HG03460 (cell line): ENCODE measurements at regions not wholly inside any gene's neighbourhood (a gene's known extent, or its start where the extent isn't known, plus 50 kb on each side); places are given as distances from the start of the nearest gene placed in this dataset.
"Not testable (repeated sequence)": the region's sequence is repeated elsewhere in the genome, so short reads cannot be mapped to it uniquely, and the experiment has no call there.

ENCODE experiments used
- ATAC-seq: cut with Tn5 transposase; IDR thresholded peaks from one replicate; pipeline ENCODE4 v1.9.1; 2021; ENCODE audit not compliant: unreplicated experiment

DNA sequence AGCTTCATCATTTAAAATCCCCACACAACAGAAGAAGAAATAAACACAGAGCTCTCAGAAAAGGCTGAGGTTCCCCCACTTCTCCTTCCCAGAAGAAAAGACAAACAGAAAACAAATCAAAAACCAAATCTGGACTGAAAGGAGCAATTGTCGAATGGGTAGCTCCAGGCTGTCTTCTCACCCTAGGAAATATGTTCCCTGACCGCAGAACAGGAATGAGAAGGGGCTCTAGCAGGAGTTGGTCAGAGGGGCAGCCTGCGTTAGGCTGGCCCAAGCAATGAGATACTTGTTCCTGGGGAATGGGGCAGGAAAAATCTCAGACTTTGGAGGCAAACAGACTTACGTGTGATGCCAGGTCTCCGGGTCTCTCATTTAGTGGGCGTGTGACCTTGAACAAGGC is 562.6 kb upstream of the CADM1 start:
- no peak for ATAC-seq

DNA sequence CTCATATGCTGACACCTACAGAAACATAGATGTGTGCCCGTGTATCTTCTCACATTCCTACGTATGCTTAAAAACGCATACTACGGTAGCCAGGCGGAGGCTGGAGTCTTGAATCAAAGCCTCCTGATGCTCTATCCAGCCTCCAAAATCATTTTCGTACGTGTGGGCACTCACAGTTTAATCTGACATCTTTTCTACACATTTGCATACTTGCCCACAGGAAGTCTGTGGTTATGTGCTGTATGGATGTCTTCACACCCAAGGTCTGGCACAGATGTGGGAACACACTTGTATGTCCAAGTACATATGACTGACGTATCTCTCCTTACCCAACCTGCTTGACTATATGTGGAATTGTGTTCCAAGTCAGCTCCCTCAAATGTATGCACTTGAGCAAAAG is 561.8 kb upstream of the CADM1 start:
- ATAC-seq = no peak

DNA sequence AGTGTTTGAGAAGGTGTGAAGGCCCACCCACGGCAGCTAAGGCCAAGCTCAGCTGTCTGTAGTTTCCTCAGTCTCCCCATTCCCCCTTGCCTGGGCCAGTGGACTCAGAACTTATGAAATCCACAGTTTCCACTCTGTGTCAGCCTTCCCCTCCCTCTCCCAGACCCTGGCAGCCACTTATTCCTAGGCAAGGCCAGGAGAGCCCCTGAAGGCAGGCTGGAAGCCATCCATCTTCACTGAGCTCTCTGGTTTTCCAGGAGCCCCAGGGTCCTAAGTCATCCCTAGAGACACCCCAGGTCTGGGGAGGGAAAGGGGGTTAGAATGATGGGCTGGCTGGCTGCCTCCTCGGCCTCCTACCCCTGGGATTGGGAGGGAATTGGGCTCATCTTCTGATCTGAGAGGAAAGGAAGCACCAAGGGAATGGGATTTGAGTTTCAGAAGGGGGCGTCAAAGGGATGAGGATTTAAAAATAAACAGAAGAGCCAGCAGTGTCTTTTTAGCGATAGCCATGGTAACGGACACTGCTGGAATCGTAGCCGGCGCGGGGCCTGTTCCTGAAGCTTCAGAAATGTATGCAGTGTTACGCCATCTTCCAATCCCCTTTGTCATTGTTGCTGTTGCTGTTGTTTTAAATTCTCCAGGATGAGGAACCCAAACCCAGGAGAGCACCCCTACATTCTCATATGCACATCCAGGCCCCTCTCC is 561.1 kb upstream of the CADM1 start:
- no peak for ATAC-seq

DNA sequence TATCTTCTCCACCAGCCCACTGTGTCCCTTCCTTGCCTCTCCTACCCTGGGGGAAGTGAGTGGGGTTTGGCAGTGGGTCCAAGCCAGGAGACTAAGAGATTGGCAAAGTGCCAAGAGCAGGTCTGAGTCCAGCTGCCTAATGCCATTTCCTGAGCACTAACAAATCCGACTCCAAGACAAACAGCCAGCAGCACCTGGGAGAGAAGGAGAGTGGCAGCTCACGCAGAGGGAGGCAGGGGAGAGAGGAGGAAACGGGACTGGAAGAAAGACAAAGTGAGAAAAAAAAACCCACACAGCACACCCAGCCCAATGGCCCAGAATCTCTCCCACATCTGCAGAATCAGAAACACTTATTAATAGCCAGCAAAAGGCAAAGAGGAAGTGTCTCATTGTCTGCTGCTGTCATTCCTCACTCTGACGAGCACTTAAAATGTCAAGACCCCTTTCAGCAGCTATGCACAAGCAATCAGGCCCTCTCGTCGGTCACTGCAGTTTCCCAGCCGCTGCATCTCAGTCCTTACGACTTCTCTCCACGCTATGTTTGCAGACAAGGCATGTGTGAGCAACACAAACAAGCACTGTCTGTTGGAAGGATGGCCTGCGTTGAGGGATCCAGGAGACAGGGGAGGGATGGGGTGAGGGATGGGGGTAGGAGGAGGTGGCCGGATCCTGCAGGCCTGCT is 558.4 kb upstream of the CADM1 start:
- no peak for ATAC-seq

DNA sequence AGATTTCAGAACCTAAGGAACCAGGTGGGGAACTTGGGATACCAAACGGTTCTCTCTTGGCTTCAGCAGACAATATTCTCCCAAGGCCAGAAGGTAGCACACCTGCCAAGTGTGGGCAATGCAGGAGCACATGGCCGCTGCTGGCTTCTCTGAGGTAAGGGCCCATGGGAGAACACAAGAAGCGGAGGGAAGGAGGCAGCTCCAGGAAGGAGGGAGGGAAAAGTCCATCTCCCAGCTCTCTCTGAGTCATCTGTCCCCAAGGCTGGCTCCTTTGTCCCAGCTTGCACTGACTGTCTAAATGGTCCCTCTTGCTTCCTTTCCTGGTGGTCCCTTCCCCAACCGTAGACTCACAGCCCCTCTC is 557.9 kb upstream of the CADM1 start:
- no peak for ATAC-seq

DNA sequence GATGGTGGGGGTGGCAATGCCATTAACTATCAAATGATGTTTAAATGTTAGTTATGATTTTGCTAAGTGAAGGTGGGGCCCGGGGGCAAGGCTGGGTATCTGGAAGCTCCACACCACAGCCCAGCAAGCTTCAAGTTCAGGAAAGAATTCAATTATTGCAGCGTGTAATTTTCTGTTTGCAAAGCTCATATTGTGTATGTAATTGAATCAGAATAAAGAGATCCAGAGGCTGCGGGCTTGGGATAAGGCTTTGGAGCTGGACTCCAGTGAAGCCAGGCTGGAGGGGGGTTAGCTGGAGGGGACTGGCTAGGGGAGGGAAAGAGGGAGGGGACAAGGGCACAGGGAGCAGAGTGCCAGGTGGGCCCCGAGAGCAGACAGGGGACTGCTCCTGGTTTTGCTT is 557.1 kb upstream of the CADM1 start:
- no peak for ATAC-seq

DNA sequence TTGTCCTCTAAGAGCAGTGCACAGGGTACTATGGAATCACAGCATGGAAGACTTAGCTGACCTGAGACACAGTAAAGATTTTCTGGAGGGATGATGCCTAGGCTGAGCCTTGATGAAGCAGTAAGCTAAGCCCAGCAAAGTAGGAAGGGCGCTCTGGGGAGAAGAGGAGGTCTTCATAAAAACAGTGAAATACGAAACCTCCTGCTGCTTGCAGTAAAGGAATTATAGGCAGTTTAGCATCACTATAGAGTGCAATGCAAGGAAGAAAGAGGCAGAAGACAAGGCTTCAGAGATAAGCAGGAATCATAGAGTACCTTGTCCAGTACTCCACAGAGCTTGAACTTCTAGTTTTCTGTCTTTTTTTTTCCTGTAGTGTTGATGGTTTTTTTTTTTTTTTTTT is 555.7 kb upstream of the CADM1 start:
- no peak for ATAC-seq

DNA sequence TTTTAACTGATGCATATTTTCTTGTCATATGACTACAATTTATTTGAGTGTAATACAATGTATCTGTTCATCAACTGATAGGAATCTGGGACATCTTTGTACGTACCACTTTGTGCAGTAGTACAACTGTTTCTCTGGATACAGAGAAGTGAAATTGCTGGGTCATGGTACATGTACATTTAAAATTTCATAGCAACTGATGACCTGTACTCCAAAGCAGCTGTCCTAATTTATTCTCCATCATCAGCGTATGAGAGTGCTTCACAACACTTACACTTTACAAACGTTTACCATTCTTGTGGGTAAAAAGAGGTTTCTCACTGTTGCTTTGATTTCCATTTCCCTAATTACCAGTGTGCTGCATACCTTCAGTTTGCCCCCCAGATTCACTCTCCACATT is 552.8 kb upstream of the CADM1 start:
- ATAC-seq = no peak

DNA sequence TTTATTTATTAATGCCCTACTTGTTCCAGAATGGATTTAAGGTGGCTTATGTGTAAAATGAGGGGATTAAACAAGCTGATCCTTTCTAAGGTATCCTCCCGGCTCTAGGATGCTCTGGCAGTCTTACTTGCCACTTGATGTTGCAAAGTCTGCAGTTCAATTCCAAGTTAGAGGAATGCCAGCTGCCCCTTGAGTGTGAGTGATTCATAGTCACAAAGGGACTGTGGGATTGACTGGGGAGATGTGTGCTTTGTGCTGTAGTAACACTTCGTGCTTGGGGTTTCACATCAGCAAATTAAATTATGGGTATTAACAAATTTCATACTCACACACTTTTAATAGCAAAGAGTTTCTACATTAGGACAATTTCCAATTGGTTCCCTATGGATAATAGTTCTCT is 550.8 kb upstream of the CADM1 start:
- no peak for ATAC-seq

DNA sequence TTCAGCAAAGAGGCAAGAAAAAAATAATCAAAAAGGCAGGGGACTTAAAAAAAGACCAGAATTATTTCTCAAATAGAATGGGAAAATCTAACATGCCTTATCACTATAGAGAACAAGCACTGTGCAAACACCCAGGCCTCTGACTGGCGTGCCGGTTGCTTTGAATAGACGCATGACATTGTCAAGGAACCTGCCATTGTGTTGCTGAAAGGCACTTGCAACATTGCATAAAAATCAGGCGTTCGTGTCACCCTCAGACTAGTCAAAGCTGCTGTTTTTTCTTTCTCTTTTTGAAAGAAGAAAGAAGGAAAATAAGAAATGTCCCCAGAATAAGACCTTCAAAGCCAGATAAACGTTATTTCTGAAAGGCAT is 549.3 kb upstream of the CADM1 start:
- ATAC-seq = no peak

DNA sequence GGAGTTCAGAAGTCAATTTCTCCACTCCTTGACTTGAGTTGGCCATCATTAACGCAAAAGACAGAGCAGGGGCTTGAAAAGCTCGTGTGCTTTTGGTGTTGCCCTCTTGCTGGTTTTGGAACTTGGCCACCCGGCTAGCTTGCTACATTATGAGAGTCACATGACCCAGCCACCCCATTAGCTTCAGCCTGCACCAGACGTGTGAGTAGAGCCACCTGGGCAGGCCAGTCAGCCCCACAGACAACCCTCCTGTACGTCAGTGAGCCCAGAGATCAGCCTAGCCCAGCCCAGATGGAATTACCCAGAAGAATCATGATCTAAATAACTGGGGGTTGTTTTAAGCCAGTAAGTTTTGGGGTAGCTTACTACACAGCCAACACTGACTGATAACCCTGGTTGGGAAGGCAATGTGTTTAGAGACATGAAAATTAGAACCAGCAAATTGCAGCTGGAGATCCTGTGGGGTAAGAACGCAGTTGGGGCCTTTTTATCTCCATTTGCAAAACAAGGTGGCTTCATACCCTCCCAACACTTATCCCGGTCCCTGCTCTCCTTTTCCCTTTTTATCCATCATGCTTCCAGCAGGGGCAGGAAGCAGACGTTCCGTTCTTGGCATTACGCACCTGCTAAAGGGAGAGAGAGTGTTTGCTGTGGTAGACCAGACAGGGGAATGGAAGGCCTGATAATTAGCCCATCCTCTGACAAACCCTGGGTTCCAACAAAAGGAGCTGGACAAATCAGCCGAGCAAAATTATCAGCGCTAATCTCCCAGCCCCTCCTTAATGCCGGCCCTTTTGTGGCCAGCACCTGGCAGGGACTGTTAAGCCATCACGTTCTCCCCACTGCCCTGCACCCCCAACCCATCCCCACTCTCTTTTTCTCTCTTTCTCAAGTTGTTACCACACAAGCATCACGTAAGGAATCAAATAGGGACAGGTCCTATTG is 548.7 kb upstream of the CADM1 start:
- ATAC-seq = no peak

DNA sequence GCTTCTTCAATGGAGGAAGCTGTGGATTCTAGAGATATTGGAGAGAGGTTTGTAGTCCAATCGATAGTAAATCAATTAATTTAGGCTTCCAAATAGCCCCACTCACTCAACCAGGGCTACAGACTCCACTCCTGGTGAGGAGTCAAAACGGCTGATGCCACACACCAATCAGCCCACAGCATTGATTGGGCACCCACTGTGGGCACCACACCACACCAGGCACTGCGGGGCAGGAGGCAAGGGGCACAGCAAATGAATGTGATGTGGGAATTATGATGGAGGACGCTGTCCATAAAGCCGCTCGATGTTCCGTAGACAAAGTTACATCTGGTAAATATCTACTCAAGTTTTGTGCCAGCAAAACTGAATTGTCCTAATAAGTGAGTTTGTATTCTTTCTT is 547.3 kb upstream of the CADM1 start:
- ATAC-seq = no peak

DNA sequence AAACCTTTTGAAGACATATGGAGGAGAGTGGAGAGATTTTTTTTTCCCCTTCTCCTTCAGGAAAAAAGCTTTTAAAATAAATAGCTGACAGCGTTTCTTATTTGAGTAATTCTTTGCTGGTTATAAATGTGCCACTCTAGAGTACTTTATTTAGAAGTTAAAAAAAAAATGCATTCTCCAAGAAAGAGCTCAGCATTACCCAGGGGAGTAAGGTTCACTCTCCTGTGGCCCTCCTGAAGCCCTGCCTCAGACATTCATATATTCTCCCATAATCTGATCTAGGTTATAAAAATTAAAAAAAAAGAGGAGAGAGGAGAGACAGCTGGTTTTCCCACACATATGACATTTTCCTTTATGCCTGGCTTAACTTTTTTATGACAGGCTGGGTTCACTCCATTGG is 545.2 kb upstream of the CADM1 start:
- no peak for ATAC-seq

DNA sequence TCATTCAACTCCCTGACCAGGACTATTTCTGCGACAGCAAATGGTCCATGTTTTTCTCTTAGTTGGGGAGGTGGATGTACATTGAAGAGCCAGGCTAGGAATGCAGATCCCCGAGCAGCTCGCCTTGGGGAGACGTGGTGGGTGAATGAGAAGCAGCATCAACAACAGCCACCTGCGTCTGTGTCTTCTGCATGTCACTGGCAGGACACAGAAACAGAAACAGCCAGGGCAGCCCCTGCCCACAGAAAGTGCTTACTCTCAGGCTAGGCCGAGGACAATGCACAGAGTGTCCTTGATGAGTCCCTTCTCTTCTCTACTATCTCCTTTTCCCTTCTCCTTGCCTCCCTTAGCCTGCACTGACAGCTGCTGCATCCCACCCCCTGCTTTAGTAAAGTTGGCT is 541.9 kb upstream of the CADM1 start:
- no peak for ATAC-seq

DNA sequence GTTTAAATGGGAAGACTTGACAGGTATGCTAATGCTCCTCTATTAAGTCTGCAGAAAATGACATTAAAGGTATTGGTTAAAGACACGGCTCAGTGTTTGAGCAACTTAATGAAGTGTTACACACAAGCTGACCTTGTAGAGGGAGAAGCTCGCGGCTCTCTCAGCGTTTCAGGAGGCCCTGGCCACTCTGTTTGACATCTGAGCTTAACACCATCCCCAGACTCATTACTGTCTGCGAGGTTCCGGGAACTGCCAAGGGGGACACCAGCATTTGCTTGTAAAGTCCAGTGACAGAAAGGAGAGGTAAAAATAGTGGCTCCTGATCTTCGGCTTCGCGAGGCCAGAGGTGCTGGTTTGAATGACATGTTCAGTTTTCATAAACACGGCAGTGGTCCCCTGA is 540.7 kb upstream of the CADM1 start:
- no peak for ATAC-seq

DNA sequence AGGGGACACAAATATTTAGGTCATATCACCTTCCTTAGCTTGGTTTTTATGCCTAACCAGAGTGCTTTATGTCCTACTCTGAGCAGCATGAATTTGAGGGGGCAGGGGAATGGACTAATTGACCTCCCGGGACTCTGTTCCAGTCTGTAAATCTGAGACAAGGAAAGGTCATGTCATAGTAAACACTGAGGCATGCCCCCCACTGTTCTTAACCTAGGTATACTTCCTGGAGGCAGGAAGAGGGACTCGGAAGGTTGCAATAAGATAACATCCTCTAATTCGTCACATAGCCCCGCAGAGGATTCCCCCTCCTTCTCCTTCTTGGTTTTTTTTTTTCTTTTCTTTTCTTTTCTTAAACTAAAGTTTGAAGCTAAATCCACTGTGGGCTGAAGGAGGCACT is 540.3 kb upstream of the CADM1 start:
- no peak for ATAC-seq

DNA sequence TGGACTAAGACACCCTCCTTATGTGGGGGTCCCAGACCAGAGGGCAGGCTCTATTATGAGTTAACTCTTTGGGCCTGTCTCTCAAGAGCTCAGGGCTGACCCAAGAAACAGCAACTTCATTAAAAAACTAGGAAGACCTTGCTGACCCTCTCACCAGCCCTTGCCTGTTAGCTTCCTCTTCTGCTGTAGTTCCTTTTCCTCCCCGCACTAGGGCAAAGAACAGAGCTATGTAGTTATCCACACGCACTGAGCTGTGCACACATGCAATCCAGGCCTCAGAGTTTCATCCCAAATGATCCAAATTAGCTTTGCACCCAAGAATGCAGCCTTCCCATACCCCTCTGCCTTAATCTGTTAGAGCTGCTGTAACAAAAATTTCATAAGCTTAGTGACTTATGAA is 539.6 kb upstream of the CADM1 start:
- no peak for ATAC-seq

DNA sequence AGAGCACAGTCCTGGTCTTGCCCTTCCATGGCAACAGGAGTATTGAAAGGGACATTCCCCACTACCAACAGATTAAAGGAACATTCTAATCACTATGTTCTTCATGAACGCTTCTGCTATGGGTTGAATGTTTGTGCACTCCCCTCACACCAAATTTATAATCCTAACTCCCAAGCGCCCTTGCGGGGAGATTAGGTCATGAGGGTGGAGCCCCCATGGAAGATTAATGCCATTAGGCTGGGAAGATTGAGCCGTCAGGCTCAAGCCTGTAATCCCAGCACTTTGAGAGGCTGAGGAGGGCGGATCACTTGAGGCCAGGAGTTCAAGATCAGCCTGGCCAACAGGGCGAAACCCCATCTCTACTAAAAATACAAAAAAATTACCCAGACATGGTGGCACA is 538.8 kb upstream of the CADM1 start:
- ATAC-seq = not testable (repeated sequence)

DNA sequence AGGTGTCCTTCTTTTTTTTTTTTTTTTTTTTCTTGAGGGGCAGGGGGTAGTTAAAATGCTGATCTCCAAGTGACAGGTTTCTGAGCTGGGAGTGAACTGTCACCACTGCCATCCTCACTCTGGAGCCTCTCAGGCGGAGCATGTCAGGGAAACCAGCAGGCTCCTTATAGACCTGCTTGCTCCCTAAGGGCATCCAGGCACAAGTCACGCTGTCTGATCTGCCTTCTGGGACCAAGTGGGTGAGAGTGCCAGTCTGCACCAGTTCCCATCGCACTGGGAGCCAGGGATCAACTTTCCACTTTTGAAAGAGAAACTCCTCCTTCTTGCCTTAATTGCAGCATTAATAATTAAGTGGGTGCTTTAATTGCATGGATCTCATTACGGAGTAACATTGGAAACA is 537.9 kb upstream of the CADM1 start:
- ATAC-seq = no peak

DNA sequence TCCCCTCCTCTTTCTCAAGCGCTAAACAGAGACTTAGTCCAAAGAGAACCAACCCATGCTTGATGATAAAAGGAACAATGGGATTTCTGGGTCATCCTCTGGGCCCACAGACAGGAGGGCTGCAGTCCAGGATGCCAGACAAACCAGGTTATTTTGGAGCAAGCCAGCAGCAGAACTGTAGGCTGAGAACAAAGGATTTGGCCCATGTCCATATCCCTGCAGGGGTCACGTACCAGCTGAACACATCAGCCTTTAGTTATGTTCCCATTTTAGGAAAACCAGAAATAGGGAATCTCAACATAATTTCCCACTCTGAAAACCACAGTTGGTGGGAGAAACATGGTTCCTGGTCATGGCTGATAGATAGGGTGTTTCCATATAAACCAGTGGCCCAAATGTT is 533.6 kb upstream of the CADM1 start:
- no peak for ATAC-seq

DNA sequence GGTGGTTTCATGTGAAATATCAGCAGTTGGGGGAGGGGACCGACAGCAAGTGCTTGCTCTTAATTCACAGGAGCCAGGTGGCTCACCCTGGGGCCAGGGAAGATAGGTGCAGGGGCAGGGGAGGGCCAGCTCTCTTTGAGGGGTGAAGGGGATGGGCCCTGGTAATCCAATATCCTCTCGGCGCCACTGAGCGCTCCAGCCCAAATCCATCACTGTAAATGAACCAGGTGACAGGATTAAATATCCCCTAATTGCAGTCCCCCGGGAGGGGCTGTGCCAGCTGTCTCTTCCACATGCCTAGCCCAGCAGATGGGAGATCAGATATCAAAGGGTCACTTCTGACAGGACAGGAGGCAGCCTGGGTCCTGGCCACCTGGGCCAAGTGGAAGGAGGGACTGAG is 531.8 kb upstream of the CADM1 start:
- no peak for ATAC-seq

DNA sequence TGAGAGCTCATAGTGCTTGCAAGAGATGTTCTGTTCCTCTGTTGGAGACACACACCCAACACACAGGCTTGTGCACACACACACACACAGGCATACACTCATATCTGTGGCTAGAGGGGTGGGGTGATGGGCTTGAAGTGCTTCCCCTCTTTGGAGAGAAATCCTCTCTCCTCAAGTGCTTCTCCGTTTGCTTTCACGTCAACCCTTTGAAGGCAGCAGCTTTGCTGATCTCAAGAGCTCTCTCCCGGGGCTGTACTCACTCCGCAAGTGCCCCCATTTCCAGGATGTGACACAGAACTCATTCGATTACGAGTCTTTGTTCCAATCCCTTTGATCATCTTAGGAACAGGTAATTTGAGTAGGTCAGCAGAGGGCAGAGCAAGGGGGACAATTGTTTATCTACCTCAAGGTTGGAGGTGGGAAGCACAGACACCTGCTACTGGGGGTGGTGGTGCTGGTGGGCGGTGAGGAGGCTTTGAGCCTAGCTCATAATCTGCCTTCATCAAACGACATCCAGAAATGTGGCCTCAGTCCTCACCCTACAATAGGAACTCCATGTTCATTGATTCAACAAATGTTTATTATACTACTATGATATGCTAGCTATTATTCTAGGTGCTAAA is 529.8 kb upstream of the CADM1 start:
- ATAC-seq = no peak
